Smooth muscle cell (in vitro differentiated cells): ENCODE measurements at regions not wholly inside any gene's neighbourhood (a gene's known extent, or its start where the extent isn't known, plus 50 kb on each side); places are given as distances from the start of the nearest gene placed in this dataset.

ENCODE experiments used
- DNase-seq: peaks from one replicate; lab custom pipeline; 2025; ENCODE audit not compliant: unreplicated experiment; lab: John Stamatoyannopoulos, UW
- H2AFZ ChIP-seq: fragments of 200-600 bp; sonication (generic); 2 replicates; pipeline ENCODE4 v1.6.0; 2016; ENCODE audit warnings: antibody characterized with exemption, low read depth, mild to moderate bottlenecking
- H3F3A ChIP-seq: fragments of 200-600 bp; sonication (generic); 2 replicates; pipeline ENCODE4 v1.6.0; 2017; ENCODE audit warnings: antibody characterized with exemption, low read depth
- H3K27ac ChIP-seq: fragments of 200-600 bp; sonication (generic); 2 replicates; pipeline ENCODE4 v1.5.1; 2016; ENCODE audit warnings: low read depth, mild to moderate bottlenecking
- H3K27me3 ChIP-seq: fragments of 200-600 bp; sonication (generic); 2 replicates; pipeline ENCODE4 v1.6.1; 2016; ENCODE audit warnings: low read depth, mild to moderate bottlenecking
- H3K36me3 ChIP-seq: fragments of 200-600 bp; sonication (generic); 2 replicates; pipeline ENCODE4 v1.5.1; 2016; ENCODE audit warnings: low read depth
- H3K4me1 ChIP-seq: fragments of 200-600 bp; sonication (generic); 2 replicates; pipeline ENCODE4 v1.5.1; 2016; ENCODE audit warnings: low read depth
- H3K4me2 ChIP-seq: fragments of 200-600 bp; sonication (generic); 2 replicates; pipeline ENCODE4 v1.6.0; 2016; ENCODE audit warnings: mild to moderate bottlenecking
- H3K4me3 ChIP-seq: fragments of 200-600 bp; sonication (generic); 2 replicates; pipeline ENCODE4 v1.5.1; 2016; ENCODE audit warnings: mild to moderate bottlenecking
- H3K79me2 ChIP-seq: fragments of 200-600 bp; sonication (generic); 2 replicates; pipeline ENCODE4 v1.6.0; 2016; ENCODE audit warnings: low read depth, mild to moderate bottlenecking
- H3K9ac ChIP-seq: fragments of 200-600 bp; sonication (generic); 2 replicates; pipeline ENCODE4 v1.6.0; 2016; ENCODE audit warnings: low read depth
- H3K9me3 ChIP-seq: fragments of 200-600 bp; sonication (generic); replicated peaks from 2 replicates; pipeline ENCODE4 v1.5.1; 2016; ENCODE audit warnings: low read depth
- H4K20me1 ChIP-seq: fragments of 200-600 bp; sonication (generic); 2 replicates; pipeline ENCODE4 v1.6.0; 2016; ENCODE audit warnings: low read depth
- WGBS: methylation state at CpG from one replicate; pipeline ENCODE4 v1.1.7; 2016; ENCODE audit warnings: low lambda C conversion rate; 5-methylcytosine and 5-hydroxymethylcytosine counted together
- TF ChIP-seq, protein P1 (sequence below): fragments of 200-600 bp; sonication (generic); IDR thresholded peaks from 2 replicates; pipeline ENCODE4 v1.5.1; 2017; ENCODE audit warnings: borderline replicate concordance, mild to moderate bottlenecking, antibody characterized with exemption; ENCODE audit not compliant: insufficient read depth, poor library complexity, severe bottlenecking

DNA sequence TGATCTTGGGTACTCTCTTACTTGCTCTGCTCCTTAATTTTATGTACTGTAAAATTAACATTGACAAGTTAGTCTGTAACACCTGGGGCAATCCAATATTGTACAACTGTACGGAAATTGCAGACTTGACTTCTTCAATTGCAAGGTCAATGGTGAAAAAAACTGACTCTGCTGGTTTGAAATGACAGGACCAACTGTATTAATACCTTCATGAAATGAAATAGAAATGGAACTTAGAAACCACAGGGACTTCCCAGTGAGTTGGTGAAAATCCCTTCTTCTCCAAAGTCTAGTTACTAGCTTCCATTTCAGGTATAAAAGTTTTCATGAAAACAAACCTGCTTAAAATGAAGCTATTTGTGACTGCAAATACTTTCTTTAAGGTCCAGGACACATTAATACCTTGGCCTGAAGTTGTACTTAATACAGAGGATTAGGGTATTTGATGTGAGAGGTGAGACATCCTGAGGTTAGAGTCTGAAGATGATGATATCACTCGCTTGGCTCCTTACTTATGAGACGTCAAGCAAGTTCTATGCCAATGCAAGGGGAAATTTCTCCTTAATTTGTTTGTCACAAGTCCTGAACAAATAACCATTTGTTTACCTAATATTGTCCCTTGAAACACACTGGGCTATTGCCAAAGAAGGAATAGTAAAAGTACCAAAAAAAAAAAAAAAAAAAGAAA, 226.2 kb upstream of the TP63 start:
- 82% methylated on average over 3 of the region's 3 CpGs for WGBS
- no peaks in the 10 kb centered on the region for H3K27me3 ChIP-seq
- no peaks in the 10 kb centered on the region for H3K4me1 ChIP-seq
- H3K4me3 ChIP-seq, result no peak overlapping the region
- no peaks in the 10 kb centered on the region for H3K79me2 ChIP-seq
- no peak overlapping the region for H3K27ac ChIP-seq
- H3F3A ChIP-seq, result no peaks in the 10 kb centered on the region
- no peaks in the 10 kb centered on the region for H4K20me1 ChIP-seq
- no peaks in the 10 kb centered on the region for H3K36me3 ChIP-seq
- H3K9ac ChIP-seq, result no peak overlapping the region
- no peak for DNase-seq
- no peak overlapping the region for H2AFZ ChIP-seq
- no peak overlapping the region for H3K4me2 ChIP-seq
- no peaks in the 10 kb centered on the region for H3K9me3 ChIP-seq
- TF ChIP-seq, protein P1, sequence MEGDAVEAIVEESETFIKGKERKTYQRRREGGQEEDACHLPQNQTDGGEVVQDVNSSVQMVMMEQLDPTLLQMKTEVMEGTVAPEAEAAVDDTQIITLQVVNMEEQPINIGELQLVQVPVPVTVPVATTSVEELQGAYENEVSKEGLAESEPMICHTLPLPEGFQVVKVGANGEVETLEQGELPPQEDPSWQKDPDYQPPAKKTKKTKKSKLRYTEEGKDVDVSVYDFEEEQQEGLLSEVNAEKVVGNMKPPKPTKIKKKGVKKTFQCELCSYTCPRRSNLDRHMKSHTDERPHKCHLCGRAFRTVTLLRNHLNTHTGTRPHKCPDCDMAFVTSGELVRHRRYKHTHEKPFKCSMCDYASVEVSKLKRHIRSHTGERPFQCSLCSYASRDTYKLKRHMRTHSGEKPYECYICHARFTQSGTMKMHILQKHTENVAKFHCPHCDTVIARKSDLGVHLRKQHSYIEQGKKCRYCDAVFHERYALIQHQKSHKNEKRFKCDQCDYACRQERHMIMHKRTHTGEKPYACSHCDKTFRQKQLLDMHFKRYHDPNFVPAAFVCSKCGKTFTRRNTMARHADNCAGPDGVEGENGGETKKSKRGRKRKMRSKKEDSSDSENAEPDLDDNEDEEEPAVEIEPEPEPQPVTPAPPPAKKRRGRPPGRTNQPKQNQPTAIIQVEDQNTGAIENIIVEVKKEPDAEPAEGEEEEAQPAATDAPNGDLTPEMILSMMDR, result no peak

DNA sequence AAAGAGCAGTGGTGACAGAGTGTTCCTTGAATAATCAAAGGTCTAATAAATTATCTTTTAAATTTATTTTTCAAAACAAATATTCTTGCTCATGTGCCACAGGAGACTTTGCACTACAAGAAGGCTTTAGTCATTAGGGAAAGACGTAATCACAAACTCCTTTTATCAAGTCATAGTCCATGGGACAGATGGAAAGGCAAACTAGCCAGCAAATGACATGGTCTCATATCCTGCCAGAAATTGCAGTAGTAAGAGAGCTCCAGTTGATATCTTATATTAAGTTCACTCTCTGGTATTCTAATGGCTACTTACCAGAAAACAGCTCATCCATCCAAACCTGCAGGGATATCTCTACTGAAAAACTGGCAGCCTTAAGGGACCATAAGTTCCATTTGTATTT, 225.0 kb upstream of the TP63 start:
- H2AFZ ChIP-seq, result no peak overlapping the region
- H3K4me3 ChIP-seq, result no peak overlapping the region
- H3K79me2 ChIP-seq, result no peaks in the 10 kb centered on the region
- H3K27ac ChIP-seq, result no peak overlapping the region
- no peaks in the 10 kb centered on the region for H3K9me3 ChIP-seq
- H3F3A ChIP-seq, result no peaks in the 10 kb centered on the region
- H4K20me1 ChIP-seq, result no peaks in the 10 kb centered on the region
- H3K4me1 ChIP-seq, result no peaks in the 10 kb centered on the region
- 85% methylated on average over 1 of the region's 1 CpG for WGBS
- no peaks in the 10 kb centered on the region for H3K36me3 ChIP-seq
- no peaks in the 10 kb centered on the region for H3K27me3 ChIP-seq
- H3K9ac ChIP-seq, result no peak overlapping the region
- no peak for DNase-seq
- H3K4me2 ChIP-seq, result no peak overlapping the region
- TF ChIP-seq, protein P1, result no peak

DNA sequence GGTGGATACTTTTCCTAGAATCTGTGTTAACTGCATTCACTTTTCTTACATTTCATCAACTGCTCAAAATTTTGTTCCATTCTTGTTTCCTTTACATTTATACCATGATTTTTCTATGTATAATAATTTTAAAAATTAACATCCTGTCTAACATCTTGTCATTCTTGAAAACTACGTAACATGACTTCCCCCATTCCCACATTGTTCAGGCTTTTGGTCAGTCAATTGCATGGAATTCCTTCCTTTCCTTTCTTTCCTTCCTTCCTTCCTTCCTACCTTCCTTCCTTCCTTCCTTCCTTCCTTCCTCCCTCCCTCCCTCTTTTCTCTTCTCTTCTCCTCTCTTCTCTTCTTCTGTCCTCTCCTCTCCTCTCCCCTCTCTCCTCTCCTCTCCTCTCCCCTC, 220.7 kb upstream of the TP63 start:
- H3K9me3 ChIP-seq, result no peaks in the 10 kb centered on the region
- no peaks in the 10 kb centered on the region for H3K27me3 ChIP-seq
- no peaks in the 10 kb centered on the region for H3K36me3 ChIP-seq
- 88% methylated on average over 1 of the region's 1 CpG for WGBS
- DNase-seq, result no peak
- H2AFZ ChIP-seq, result no peak overlapping the region
- H3K4me3 ChIP-seq, result no peak overlapping the region
- no peaks in the 10 kb centered on the region for H3K79me2 ChIP-seq
- H3K4me2 ChIP-seq, result no peak overlapping the region
- H3K4me1 ChIP-seq, result no peaks in the 10 kb centered on the region
- no peaks in the 10 kb centered on the region for H3F3A ChIP-seq
- no peaks in the 10 kb centered on the region for H4K20me1 ChIP-seq
- TF ChIP-seq, protein P1, result no peak
- H3K27ac ChIP-seq, result no peak overlapping the region
- no peak overlapping the region for H3K9ac ChIP-seq

DNA sequence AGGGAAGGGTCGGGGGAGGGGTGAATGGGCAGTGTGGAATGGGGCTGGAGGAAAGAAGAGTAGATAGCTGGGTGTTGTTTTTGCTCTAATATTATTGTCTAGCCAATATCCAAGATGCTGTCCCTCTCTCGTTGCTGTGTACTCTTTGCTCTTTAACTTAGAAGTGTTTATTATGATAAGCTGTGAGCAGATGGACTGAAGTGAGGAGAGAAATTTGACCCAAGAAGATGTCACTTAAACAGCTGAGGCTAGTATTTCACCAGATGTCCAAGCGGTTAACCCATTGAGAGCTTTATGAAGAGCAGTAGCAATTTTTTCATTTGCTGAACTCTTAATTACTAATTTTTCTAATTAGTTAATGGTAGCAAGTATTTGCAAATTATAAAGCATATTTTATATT, 212.2 kb upstream of the TP63 start:
- Histone ChIP-seq H3K4me1 (no peaks in the 10 kb centered on the region), H3K9me3 (no peaks in the 10 kb centered on the region), H3K27me3 (no peaks in the 10 kb centered on the region), H4K20me1 (no peaks in the 10 kb centered on the region), H3K79me2 (no peaks in the 10 kb centered on the region), H3K9ac (no peak overlapping the region), H2AFZ (no peak overlapping the region), H3K4me3 (no peak overlapping the region), H3K36me3 (no peaks in the 10 kb centered on the region), H3K27ac (no peak overlapping the region), H3K4me2 (no peak overlapping the region), H3F3A (no peaks in the 10 kb centered on the region)
- TF ChIP-seq, protein P1, result no peak
- 71% methylated on average over 3 of the region's 3 CpGs for WGBS
- DNase-seq, result no peak
